Psoas muscle (tissue), 7 donors: ENCODE measurements at regions not wholly inside any gene's neighbourhood (a gene's known extent, or its start where the extent isn't known, plus 50 kb on each side); places are given as distances from the start of the nearest gene placed in this dataset.
A peak's percentile ranks its signal among the peaks of the same experiment; 100 is the strongest.

Source experiments
- ATAC-seq, 4 donors: fragments of 200-7000 bp; cut with Tn5 transposase; one replicate each; pipeline ENCODE4 v1.9.1; 2020; ENCODE audit warnings: moderate library complexity in 3 of 4, mild to moderate bottlenecking in 2 of 4
- DNase-seq, 2 donors: peaks; one replicate each; pipeline ENCODE4 v3.0.0-alpha.2; 2020
- H3K27ac ChIP-seq: fragments of 200-600 bp; one replicate; pipeline ENCODE4 v1.8.0; 2022
- H3K27me3 ChIP-seq, 3 donors: fragments of 200-600 bp in 1 of 3; one replicate each; pipeline versions ENCODE4 v1.6.1 to v1.8.0; 2013 to 2022; ENCODE audit warnings: low read length in 2 of 3, mild to moderate bottlenecking in 2 of 3, moderate library complexity in 1 of 3; ENCODE audit not compliant: insufficient read depth in 3 of 3
- H3K36me3 ChIP-seq, 2 donors: fragments of 200-600 bp in 1 of 2; one replicate each; pipeline versions ENCODE4 v1.6.1 to v1.8.0; 2013 to 2022; ENCODE audit warnings: low read depth in 1 of 2, mild to moderate bottlenecking in 1 of 2, moderate library complexity in 1 of 2; ENCODE audit not compliant: insufficient read depth in 1 of 2
- H3K4me1 ChIP-seq: fragments of 200-600 bp; one replicate; pipeline ENCODE4 v1.8.0; 2022
- H3K4me3 ChIP-seq: fragments of 200-600 bp; one replicate; pipeline ENCODE4 v1.8.0; 2022; ENCODE audit warnings: mild to moderate bottlenecking
- H3K9me3 ChIP-seq: fragments of 200-600 bp; one replicate; pipeline ENCODE4 v1.8.0; 2022
- CTCF ChIP-seq: fragments of 200-600 bp; IDR thresholded peaks from one replicate; pipeline ENCODE4 v1.8.0; 2022; ENCODE audit warnings: antibody characterized with exemption
- WGBS, 3 donors: extraction: QIAGEN DNeasy Blood & Tissue Kit; methylation state at CpG; one replicate each; pipeline versions ENCODE4 v1.1.6 to v1.1.7; 2013; 5-methylcytosine and 5-hydroxymethylcytosine counted together
- intact Hi-C, 2 donors: fragments of 100-400 bp; cut with DNase I; formaldehyde crosslinking; loops; one replicate each; pipeline versions ENCODE4 v1.11.0 to v1.14.2; 2022
- donor health status: healthy with polysubstance abuse.
- donor health status: DM: no; HTN: no; CAD: no; lungs with moderate emphysema.
- donor health status: Bipolar disorder and iron deficiency.
- donor health status: healthy.
- donor health status: DM: yes; HTN: yes; CAD: no.
- donor health status: DM: no; HTN: no; CAD: no.
- donor health status: DM: yes; HTN: yes; CAD: no.

- no peak for TF ChIP-seq CTCF
- H3K4me1 ChIP-seq: no peaks in the 10 kb centered on the region
- intact Hi-C loops: no loop called here
- peaks cover 23% of the 10 kb centered on the region for H3K9me3 ChIP-seq
- no peaks in the 10 kb centered on the region for H3K36me3 ChIP-seq
- H3K27ac ChIP-seq: no peak overlapping the region
- no peak for ATAC-seq
- 64 to 84% (median 64%) methylated on average over 2 of the region's 2 CpGs for WGBS, 3 donors
- no peaks in the 10 kb centered on the region for H3K27me3 ChIP-seq
- no peak overlapping the region for H3K4me3 ChIP-seq
- DNase-seq: peak in 1 of 2 donors; percentile 20
These were observed 281.6 kb upstream of the TMCO5A start for GRCh38 chr15:37652646-37653417.

GRCh38 chr15:37678124-37678523 lies 256.3 kb upstream of the TMCO5A start:
- Histone ChIP-seq H3K27me3 (no peaks in the 10 kb centered on the region), H3K4me3 (no peak overlapping the region), H3K9me3 (no peaks in the 10 kb centered on the region), H3K4me1 (no peaks in the 10 kb centered on the region), H3K36me3 (no peaks in the 10 kb centered on the region), H3K27ac (no peak overlapping the region)
- intact Hi-C loops: no loop called here
- WGBS, 3 donors: 65 to 71% (median 69%) methylated on average over 3 of the region's 3 CpGs
- ATAC-seq (no peak), DNase-seq (no peak)
- TF ChIP-seq CTCF: no peak

GRCh38 chr15:37679627-37680026 lies 254.8 kb upstream of the TMCO5A start:
- H3K4me3 ChIP-seq: no peak overlapping the region
- H3K36me3 ChIP-seq: no peaks in the 10 kb centered on the region
- H3K9me3 ChIP-seq: no peaks in the 10 kb centered on the region
- H3K27me3 ChIP-seq: no peaks in the 10 kb centered on the region
- DNase-seq (no peak), ATAC-seq (no peak)
- 85 to 93% (median 89%) methylated on average over 3 of the region's 3 CpGs for WGBS, 3 donors
- no peak for TF ChIP-seq CTCF
- intact Hi-C loops: no loop called here
- H3K27ac ChIP-seq: no peak overlapping the region
- H3K4me1 ChIP-seq: no peaks in the 10 kb centered on the region

GRCh38 chr15:37682304-37682703 lies 252.1 kb upstream of the TMCO5A start:
- H3K9me3 ChIP-seq: no peaks in the 10 kb centered on the region
- 62 to 88% (median 81%) methylated on average over 4 of the region's 4 CpGs for WGBS, 3 donors
- ATAC-seq: no peak
- H3K36me3 ChIP-seq: no peaks in the 10 kb centered on the region
- H3K27me3 ChIP-seq: no peaks in the 10 kb centered on the region
- H3K27ac ChIP-seq: no peak overlapping the region
- H3K4me1 ChIP-seq: no peaks in the 10 kb centered on the region
- no peak for TF ChIP-seq CTCF
- H3K4me3 ChIP-seq: no peak overlapping the region
- intact Hi-C loops: no loop called here
- DNase-seq: no peak

DNA sequence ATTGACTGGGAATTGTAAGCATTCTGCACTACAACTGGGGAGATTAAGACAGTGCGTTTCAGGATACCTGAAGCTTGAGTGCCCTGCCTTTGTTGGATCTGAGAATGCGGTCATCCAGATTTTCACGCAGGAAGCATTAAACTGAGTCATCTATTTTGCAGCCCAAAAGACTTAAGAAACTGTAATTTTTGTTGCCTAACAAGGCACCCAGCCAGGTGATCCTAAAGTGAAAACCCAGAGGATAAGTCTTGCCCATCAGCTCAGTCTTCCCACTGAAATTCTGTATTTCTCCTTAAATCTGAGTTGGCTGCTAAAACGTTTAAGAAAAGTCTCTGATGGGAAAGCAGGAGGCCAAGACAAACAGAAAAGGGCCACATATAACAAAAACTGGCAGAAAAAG lies 242.5 kb upstream of the TMCO5A start:
- Histone ChIP-seq H3K36me3 (no peaks in the 10 kb centered on the region), H3K9me3 (no peaks in the 10 kb centered on the region), H3K27ac (no peak overlapping the region), H3K4me3 (no peak overlapping the region), H3K4me1 (no peaks in the 10 kb centered on the region), H3K27me3 (no peaks in the 10 kb centered on the region)
- WGBS, 3 donors: 58 to 70% (median 62%) methylated on average over 4 of the region's 4 CpGs
- no peak for TF ChIP-seq CTCF
- no peak for DNase-seq
- no peak for ATAC-seq
- intact Hi-C loops: no loop called here
